ENCODE measurements at regions not wholly inside any gene's neighbourhood (a gene's known extent, or its start where the extent isn't known, plus 50 kb on each side); places are given as distances from the start of the nearest gene placed in this dataset.

DNA sequence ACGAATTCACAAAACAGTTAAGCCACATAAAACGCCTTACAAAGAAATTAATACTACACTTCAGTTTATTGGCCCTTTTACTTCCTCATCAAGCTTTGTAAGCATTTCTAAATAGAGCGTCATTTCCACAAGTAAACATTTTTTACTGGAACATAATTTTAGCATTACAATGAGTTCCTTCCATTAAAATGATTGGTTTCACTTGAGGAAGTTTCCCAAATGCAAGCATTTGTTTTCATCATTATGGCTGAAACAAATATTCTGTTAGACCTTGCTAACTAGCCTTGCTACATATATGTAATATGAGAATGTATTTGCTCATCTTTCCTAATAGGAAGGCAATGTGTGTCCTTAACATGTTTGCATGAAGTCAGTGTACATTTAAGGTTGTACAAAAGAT, 579.1 kb downstream of the IRS1 start:
- TF ChIP-seq POLR2A (IDR thresholded peaks at IDR 0.05; ENCODE audit: low read length) (no peak), HEYL (CRISPR knock-in tag; IDR thresholded peaks at IDR 0.05) (no peak), PHF8 (IDR thresholded peaks at IDR 0.05; ENCODE audit: borderline replicate concordance, low read depth) (no peak)
- TF ChIP-seq, protein P1, sequence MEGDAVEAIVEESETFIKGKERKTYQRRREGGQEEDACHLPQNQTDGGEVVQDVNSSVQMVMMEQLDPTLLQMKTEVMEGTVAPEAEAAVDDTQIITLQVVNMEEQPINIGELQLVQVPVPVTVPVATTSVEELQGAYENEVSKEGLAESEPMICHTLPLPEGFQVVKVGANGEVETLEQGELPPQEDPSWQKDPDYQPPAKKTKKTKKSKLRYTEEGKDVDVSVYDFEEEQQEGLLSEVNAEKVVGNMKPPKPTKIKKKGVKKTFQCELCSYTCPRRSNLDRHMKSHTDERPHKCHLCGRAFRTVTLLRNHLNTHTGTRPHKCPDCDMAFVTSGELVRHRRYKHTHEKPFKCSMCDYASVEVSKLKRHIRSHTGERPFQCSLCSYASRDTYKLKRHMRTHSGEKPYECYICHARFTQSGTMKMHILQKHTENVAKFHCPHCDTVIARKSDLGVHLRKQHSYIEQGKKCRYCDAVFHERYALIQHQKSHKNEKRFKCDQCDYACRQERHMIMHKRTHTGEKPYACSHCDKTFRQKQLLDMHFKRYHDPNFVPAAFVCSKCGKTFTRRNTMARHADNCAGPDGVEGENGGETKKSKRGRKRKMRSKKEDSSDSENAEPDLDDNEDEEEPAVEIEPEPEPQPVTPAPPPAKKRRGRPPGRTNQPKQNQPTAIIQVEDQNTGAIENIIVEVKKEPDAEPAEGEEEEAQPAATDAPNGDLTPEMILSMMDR (IDR thresholded peaks at IDR 0.05) = no peak
- TF ChIP-seq, protein P2, sequence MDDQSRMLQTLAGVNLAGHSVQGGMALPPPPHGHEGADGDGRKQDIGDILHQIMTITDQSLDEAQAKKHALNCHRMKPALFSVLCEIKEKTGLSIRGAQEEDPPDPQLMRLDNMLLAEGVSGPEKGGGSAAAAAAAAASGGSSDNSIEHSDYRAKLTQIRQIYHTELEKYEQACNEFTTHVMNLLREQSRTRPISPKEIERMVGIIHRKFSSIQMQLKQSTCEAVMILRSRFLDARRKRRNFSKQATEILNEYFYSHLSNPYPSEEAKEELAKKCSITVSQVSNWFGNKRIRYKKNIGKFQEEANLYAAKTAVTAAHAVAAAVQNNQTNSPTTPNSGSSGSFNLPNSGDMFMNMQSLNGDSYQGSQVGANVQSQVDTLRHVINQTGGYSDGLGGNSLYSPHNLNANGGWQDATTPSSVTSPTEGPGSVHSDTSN (IDR thresholded peaks at IDR 0.05) = no peak

Data from A549 (cell line).